Activated CD4-positive, CD25-positive, alpha-beta regulatory T cell treated with anti-CD3 and anti-CD28 coated beads, Interleukin-2, amount 50 U/mL, for 24 hours (primary cell): ENCODE measurements at regions not wholly inside any gene's neighbourhood (a gene's known extent, or its start where the extent isn't known, plus 50 kb on each side); places are given as distances from the start of the nearest gene placed in this dataset.
"Not testable (repeated sequence)": the region's sequence is repeated elsewhere in the genome, so short reads cannot be mapped to it uniquely, and the experiment has no call there.

ENCODE experiments used
- ATAC-seq, 2 donors: fragments of 150-1000 bp; cut with Tn5 transposase; one replicate each; pipeline ENCODE4 v1.10.0; 2021; ENCODE audit warnings: mild to moderate bottlenecking in 1 of 2, moderate library complexity in 1 of 2

DNA sequence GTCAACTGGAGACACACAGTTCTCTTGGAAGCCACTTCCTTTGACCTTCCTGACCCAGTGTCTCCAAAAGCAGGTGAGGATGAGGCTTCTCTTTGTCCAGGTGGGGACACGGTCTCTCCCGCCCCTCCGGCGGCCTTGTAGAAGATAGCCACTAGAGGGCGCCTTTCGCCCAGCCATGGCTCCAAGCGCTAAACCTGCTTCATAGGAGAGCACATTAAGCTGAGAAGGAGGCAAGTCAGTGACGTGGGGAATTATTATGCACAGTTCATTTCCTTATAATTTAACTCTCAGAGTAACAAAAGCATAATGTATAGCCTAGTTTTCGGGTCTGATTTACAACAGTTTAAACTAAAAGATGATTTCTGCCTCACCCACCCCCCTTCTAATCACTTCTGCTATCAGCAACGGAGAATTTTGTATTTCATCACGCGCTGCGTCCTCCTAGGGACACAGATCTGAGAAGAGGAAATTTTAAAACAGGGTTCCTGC lies 208.7 kb downstream of the ICOS start:
- peak; percentile 94 to 95 for ATAC-seq

DNA sequence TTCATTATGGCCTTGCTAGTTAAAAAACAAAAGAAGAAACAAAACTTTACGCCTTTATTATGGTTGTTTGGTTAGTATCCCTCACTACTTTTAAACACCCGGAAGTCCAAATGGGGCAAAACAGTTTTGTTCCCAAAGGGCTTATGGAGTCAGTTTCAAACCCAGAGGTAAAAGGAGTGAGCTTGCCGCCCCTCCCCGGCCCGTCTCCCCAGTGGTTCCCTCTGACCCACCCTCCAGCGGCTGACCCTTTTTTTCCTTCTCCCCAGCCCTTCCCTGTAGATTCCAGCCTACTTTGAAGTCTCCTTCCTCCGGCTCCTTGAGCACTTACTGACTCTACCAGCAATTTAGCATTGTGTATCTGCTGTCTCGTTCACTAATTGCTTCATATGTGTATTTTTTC lies 209.2 kb downstream of the ICOS start:
- no peak for ATAC-seq

DNA sequence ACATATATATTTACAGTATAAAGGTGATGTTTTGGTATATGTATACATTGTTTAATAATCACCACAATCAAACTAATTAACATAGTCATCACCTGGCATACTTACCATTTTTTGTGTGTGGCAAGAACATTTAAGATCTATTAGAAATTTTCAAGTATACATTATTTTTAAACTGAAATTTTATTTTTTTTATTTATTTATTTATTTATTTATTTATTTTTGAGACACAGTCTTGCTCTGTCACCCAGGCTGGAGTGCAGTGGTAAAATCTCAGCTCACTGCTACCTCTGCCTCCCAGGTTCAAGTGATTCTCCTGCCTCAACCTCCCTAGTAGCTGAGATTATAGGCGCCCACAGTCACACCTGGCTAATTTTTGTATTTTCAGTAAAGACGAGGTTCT lies 210.5 kb downstream of the ICOS start:
- not testable (repeated sequence) for ATAC-seq

DNA sequence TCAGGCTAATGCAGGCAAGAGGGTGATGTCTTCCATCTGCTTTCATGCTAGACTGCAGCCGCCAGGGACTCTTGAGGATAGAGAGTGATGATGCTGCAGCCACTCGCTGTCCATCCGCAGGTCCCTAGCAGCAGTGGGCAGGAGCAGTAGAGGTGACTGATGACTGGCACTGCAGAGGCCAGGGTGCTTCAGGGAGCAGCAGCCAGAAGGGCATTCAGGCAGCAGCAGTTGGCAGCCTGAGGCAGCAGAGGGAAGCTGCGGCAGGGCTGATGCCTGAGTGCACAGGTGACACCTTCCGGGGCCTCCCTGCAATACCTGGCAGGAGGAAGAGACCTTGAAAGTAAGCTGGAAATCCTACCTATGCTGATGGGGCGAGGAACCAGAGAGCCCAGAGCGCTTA lies 214.2 kb downstream of the ICOS start:
- no peak for ATAC-seq

DNA sequence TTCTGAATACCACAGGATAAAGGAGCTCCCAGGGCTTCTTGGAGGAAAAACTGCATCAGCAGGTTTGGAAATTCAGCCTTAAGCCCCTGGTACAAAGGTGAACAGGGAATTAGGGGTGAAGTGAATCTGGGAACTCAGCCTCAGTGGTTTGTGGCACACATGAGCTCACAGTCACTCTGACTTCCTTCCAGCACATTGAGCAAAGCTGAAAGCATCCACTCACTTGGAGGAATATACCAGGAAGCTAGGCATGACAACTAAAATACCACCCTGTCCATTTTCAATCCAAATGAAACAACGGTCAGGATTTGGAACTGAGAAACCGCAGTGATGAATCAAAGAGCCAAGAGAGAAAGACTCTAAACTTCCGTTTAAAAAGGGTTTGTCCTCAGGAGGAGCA lies 216.1 kb downstream of the ICOS start:
- no peak for ATAC-seq

DNA sequence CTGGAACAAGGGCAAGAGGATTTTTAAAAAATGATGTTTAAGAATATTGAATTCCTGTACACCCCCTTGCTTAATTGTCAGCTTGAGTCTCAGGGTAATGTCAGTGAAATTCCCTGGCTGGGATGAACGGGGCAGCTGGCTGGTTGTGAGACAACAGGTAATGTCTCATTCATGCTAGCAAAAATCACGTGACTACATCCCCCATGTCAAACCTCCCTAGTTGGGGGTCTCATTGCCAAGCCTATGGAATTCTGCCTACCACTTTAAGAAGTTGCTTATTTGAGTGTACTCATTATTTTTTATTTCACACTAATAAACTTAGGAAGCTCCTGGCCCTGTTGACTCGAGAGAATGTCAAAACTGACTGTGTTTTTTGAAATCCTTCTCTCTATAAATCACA lies 218.3 kb downstream of the ICOS start:
- no peak for ATAC-seq

DNA sequence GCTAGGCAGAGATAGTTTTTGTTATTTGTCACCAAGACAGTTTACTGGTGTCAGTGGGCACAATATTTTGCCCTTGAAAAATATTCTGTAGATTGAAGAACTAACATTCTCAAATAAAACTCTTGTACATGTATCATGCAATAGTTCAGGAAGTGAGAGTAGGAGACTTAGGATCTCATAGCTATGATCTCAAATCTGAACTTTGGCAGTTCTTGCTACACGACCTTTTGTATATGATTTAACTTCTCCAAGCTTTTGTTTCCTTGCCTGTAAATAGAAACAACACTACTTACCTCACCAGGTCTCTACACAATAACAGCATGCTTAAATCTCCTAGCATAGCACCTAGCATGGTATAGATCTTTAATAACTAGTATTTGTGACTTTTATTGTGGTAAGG lies 219.9 kb downstream of the ICOS start:
- no peak for ATAC-seq

DNA sequence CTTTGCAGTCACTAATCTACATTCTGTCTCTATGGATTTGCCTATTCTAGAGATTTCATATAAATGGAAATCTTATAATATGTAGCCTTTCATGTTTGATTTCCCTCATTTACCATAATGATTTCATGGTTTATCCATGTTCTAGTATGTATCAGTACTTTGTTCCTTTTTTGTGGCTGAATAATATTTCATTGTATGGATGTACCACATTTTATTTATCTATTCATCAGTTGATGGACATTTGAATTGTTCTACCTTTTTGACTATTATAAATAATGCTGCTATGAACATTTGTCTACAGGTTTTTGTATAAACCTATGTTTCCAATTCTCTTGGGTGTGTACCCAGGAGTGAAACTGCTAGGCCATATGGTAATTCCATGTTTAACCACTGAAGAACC lies 221.1 kb downstream of the ICOS start:
- ATAC-seq: no peak

DNA sequence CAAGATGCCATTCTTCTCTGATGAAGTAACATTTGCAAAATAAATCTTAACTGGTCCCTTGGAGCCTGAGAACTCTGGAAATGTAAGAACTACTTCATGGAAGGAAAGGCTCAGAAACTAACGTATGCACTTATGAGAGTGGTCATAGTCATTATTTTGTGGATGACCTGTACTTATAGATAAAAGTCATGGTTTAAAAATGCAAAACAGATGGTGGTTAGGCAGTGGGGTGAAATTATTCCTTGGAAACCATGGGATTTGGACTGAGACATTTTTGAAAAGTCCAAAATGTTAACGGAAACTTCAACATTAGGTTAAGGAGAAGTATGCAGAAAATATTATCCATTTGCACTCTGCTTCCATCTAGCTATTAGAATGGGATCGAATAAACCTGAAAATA lies 223.0 kb downstream of the ICOS start:
- ATAC-seq: no peak

DNA sequence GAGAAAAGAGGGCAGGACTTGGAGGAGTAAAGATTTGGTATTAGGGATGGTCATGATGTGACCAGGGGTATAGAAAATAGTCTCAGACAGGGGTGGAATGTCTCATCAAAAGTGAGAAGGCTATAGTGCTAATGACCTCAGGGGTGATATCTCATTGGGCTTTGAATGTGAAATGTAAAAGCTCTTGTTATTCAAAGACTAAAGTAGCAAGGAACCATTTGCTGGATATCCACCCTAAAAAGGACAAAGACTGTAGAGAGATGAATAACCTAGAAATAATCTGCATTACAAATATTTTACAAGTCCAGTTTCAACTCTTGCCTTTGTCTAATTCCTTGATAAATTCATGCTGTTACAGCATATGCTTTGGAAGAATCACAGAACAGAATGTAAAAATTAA lies 224.4 kb downstream of the ICOS start:
- no peak for ATAC-seq

DNA sequence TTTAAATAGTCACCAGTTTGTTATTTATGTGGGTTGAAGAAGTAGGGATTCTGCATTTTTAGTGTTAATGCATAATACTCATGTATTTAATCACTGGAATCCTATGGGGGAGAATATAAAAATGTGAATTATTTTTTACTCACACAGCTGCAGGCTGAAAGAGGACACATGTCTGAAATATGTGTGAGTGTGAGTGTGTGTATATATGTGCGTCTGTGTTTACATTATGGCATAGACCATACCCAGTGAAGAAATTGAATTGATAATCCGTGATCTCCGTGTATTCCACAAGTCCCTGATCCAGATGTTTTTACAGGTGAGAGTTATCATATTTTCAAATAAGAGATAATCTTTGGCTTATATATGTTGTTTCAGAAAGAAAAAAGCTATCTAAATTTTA lies 225.3 kb downstream of the ICOS start:
- ATAC-seq: no peak

DNA sequence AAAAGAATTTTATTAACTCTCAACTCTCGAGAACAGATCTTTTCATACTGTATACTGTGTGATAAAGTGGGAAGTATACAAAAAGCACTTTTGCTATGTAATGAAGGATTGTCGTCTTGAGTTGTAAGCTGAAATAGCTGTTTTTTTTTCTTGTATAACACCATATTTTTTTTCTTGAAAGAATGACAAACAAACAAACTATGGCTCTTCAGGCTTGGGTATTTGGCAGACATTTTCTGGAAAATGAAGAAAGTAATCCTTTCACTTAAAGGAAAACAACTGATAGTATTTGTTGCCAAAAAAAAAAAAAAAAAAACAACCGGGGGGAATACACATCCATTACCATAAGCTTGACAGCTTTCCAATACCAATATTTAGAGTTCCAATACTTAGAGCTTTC lies 230.4 kb downstream of the ICOS start:
- no peak for ATAC-seq

DNA sequence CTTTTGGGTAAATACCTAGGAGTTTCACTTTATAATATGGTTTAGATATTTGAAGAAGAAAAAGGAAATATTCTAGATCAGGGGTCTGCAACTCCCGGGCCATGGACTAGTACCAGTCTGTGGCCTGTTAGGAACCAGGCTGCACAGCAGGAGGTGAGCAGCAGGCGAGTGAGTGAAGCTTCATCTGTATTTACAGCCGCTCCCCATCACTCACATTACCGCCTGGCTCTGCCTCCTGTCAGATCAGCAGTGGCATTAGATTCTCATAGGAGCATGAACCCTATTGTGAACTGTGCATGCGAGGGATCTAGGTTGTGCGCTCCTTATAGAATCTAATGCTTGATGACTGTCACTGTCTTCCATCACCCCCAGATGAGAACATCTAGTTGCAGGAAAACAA lies 231.1 kb downstream of the ICOS start:
- not testable (repeated sequence) for ATAC-seq

DNA sequence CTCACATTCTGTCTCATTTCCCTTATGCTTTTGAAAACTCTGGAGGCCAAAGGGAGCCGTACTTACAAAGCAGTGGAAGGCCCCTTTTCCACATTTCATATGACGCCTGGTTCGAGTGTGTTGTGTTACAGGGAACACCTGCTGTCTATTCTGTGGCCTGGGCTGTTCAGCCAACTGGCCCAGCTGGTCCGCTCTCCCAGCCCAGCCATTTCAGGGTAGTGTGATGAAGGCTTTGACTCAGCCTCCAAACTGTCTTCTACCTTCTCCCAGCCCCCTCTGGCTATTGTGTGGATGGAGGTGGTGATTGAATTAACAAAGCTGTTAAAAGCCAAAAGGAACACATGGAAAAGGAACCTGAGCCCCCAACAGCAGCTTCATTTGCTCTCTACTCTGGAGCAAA lies 233.8 kb downstream of the ICOS start:
- no peak for ATAC-seq

DNA sequence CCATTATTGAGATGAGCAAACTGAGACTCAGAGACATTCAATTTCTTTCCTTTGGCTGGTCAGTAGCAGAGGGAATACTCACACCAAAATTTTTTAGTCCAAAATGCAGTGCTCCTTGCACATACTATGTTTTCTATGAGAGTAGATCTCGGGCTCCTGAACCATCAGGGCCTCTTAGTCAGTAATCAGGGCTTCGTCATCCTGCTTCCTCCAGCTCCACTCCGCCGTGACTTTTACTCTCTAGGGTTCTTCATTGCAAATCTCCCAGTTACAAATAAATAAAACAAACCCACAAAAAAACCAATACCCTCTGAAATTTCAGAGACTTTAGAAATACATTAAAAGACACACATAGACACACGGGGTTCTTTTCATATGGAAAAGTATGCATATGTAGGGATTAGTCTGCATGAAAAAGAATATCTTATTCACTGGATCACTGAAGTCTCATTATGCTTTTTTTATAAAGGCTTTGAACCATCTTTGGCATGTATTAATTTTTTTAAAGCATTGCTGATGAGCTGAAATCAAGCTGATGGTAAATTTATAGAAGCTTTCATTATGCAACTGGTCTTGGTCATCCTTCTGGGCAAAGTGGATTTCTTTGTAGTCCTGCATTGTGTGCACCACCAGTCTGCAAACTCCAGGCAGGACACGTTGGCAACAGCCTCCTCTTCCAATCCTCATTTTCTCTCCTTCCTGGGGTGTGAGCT lies 235.0 kb downstream of the ICOS start:
- ATAC-seq: no peak

DNA sequence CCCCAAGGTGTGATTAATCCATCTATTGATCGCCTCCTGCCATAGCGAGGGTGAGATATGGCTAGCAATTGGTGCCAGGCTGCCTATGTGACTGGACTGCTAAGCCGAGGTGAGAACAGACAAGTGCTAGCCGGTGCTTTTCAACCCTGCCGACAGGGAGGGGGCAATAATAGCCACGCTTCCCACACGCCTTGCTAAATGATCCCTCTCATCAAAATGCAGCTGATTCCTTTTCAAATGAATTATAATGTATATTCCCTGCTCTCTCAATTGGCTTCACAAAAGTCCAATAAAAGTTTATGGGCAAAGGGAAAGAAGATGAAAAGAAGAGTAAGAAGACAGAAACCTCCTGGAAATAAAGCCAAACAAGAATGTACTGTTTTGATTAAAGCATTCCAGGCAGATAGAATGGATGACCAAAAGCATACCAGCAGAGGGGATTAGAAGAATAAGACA lies 235.6 kb downstream of the ICOS start:
- no peak for ATAC-seq

DNA sequence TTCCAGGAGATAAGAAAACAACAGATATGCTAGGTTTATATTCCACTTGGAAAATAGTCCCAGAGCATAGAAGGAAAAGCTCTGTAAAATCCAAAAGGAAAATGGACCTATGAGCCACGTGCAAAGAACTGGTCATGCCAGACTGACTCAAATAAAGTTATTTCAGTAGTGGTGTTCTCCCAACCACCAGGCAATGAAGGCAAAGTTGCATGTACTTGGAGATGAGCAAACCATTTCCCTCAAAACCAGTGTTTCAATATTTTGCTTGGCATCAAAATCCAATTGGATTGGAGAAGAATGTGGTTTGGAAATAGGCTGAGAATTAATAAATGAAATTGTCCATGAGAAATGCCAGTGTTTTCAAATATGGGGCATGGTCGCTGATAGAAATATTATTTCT lies 237.5 kb downstream of the ICOS start:
- ATAC-seq: no peak

DNA sequence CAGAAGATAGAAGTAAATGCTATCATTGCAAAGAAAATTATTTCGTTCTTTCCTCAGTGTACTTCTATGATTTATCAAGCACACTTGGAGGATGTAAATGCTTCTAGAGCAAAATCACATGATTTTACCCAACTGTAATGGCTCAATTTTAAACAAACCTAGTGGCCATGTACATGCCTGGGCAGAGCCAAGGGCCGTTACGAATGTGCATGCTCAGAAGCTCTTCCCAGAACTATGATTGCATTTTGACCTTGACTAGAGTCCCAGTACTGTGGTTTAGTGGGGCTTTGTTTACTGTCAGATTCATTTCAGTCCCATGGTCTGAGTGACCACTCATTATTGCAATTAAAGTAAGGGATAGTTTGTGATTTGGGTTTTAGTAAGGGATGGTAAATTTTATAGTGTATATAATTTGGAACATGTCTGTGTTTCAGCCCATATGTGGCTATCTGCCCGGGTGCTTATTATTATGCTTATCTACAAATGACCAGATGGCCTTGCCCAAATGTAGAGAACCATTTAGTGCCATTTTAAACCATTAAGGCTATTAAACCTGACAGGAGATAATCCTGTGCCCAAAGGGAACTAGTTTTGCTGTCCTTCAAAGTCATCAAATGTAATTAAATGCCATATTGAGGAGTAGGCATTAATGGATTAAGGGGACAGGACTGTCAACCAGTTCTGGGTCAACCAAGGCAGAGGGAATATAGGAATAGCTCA lies 239.1 kb downstream of the ICOS start:
- no peak for ATAC-seq

DNA sequence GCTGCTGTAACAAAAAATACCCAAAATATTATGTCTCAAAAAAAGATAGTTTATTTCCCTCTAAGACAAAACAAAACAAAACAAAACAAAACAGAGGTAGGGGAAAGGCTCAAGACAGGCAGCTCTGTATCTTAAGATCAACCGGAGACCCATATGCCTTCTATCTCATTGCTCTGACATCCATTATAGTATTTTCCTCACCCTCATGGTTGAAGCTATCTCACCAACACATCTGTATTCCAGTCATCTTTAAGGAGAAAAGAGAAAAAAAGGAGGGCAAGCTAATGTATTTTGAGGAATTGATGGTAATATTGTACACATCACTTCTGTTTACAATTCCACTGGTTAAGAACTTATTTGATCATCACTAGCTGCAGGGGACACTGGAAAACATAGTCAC lies 239.7 kb downstream of the ICOS start:
- ATAC-seq: no peak

DNA sequence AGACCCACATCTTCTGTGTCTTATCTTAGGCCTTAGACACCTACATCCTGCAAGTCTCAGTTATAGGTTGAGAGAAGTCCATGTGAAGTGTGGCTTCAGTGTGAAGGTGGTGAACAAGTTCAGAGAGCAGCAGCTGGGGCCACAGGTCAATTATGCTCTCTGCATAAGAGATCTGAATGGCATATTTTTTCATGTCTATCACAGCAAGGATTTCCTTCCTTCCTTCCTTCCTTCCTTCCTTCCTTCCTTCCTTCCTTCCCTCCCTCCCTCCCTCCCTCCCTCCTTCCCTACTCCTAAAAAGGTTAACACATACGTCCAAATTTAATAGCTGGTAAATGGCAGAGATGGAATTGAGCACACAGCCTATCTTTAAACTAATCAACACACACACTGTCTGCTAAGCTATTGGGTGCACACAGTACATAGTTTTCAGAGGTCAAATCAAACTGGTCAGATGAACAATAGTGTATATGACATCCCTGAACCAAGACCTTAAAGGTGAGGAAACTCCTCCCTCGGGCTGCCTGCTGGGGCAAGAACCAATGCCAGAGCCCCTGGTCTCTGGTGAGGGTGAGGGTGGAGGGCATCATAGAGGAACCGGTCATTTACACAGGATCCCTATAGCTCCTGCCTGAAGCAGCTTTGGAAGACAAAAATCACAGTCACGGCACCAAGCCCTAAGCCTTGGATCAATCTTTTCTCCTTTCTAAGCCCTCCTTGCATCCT lies 240.9 kb downstream of the ICOS start:
- ATAC-seq: peak in 1 of 2 donors; percentile 14

DNA sequence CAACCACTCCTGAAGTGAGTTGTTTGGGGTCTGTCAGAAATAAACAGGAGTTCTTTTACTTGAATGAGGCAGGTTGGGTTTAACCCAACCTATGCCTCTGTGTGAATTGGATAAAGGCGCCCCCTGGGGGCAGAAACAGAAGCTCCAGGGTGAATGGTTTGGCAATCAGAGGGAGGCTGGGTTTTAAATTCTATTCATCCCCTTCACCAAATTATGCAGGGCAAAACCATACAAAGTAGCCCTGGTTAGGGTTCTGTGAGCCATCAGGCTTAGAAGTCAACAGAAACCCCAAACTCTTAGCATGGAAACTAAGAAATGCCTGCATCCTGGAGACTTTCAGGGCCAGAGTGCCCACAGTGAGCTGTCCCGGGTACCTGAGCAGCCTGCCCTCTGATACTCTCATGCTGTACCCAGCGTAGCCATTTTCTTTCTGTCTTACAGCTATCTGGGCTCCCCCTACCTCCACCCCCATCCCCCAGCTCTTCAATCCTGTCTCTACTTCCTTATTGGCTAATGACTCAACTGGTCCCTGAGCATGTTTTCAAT lies 241.5 kb downstream of the ICOS start:
- peak; percentile 78 to 82 for ATAC-seq

DNA sequence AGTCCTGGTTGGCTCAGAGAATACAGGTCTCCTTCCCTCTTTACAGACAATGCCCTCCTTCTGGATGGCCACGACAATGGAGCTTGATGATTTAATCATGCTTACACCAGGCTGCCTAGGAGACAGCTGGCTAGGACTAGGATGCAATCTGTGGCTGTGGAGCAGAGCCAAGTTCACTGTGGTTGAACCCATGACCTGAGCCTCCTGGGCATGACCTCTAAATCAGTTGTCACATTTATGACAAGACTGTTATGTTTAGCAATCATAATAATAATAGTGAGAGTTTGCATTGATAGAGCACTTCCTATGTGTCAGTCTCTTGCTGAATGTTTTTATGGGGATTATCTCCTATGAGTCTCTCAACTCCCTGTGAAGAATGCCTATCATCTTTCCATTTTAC lies 244.1 kb downstream of the ICOS start:
- ATAC-seq: no peak

DNA sequence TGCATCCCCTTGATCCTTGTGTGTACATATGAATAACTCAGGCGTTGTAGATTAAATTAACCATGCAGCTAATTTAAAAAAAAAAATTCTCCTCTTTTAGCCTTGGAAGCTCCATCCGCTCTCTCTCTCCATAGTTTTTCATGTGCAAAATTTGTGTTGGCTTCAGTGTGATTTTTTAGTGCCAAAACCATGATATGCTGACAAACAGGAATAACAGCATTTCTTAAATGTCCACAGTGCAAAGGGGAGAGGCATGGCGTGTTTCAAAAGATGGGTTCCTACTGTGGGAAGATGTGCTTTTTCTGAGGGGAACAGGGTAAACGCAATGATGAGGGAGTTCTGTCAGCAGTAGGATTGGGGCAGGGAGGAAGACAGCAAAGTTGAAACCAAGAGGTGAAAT lies 247.0 kb downstream of the ICOS start:
- no peak for ATAC-seq
